ENCODE measurements at regions not wholly inside any gene's neighbourhood (a gene's known extent, or its start where the extent isn't known, plus 50 kb on each side); places are given as distances from the start of the nearest gene placed in this dataset.

DNA sequence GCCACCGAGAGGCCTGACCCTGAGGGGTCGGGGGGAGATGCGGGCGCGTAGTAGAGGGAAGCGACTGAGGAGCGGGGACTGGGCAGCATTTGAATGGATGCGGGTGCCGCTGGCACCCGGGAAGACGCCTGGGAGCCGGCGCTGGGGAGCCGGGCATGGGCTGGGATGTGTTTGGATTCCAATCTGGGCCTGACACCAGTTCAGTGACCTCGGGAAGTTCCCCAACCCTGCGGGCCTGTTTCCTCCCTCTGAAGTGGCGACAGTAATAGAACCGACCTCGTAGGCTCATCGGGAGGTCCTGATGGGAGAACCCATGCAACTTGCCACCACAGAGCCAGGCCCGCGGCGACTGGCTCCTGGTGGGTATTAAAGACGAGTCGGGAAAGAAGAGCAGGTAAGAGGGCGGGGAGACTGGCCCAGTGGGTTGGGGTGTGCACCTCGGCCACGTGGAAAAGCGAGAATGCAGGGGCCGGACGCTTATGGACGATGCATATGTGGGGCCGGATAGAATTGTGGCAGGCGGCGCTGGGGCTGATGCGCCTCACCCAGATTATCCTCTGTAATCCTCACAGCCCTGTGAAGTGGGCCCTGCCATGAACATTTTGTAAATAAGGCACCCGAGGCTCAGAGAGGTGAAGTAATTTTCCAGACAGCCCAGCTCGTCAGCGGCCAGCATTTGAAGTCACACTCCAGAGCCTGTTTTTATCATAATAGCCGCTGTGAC is 105.8 kb downstream of the SLC16A1 start:
- DNase-seq (ENCODE audit: low spot score) = no peak

DNA sequence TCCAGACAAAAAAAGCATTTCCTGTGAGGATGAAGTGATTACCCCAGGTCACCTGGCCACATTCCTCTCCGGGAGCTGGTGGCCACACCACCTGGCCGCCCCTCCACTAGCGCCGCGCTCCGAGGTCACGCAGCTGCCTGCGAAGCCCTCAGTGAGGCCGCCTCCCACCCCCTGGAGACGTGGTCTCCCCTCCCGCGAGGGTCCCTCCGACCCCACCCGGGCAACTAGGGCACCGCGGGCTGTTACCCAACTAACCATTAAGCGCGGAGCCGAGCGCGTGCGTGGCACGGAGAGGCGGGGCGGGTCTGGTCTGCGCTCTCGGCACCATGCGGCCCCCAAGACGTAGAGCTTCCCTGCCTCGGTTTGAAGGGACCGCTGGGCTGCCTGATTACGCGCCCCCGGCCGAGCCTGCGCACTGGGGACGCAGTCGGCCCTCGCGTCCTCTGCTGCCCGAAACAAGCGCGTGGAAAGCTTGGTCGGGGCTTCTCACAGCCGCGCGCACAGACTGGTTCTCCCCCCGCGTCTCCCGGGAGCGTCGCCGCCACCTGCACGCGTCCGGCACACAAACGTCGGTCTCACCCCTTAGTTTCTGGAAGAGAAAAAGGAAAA is 106.5 kb downstream of the SLC16A1 start:
- Histone ChIP-seq H3K36me3 (ENCODE audit: control insufficient read depth in 4 of 4, insufficient read depth in 3 of 4, low read depth in 1 of 4, low read length in 3 of 4) (no peaks in the 10 kb centered on the region), H3K9ac (ENCODE audit: low read depth in 1 of 2, low read length in 2 of 2) (no peak overlapping the region), H3K9me3 (ENCODE audit: control insufficient read depth in 4 of 4, low read length in 3 of 4) (no peaks in the 10 kb centered on the region), H3K4me1 (ENCODE audit: control insufficient read depth in 4 of 4, insufficient read depth in 4 of 4, low read length in 3 of 4) (peaks cover 4 to 12% (median 8%) of the 10 kb centered on the region in 4 donors), H3K4me3 (ENCODE audit: low read depth in 1 of 3, low read length in 3 of 3) (peak overlapping the region in 2 of 3 donors; percentile 50 to 53), H3K27me3 (ENCODE audit: control insufficient read depth in 4 of 4, insufficient read depth in 4 of 4, low read length in 3 of 4) (peaks cover 0 to 5% (median 0%) of the 10 kb centered on the region in 4 donors), H3K27ac (ENCODE audit: low read depth in 1 of 2, low read length in 2 of 2) (no peak overlapping the region)
- TF ChIP-seq JUND (IDR thresholded peaks at IDR 0.05) (no peak), TAF1 (conservative IDR thresholded peaks at IDR 0.05) (no peak), HNF4G (IDR thresholded peaks at IDR 0.05) (no peak), SP1 (IDR thresholded peaks at IDR 0.05) (no peak), FOXA2 (IDR thresholded peaks at IDR 0.05) (no peak)
- DNase-seq (ENCODE audit: low spot score) = no peak
- 3% methylated on average over 58 of the region's 58 CpGs for WGBS

More for the DNA sequence above, 105.8 kb downstream of the SLC16A1 start:
- Histone ChIP-seq H3K4me1 (ENCODE audit: control insufficient read depth in 4 of 4, insufficient read depth in 4 of 4, low read length in 3 of 4) (peaks cover 4 to 17% (median 8%) of the 10 kb centered on the region in 4 donors), H3K27me3 (ENCODE audit: control insufficient read depth in 4 of 4, insufficient read depth in 4 of 4, low read length in 3 of 4) (peaks cover 0 to 5% (median 0%) of the 10 kb centered on the region in 4 donors), H3K9me3 (ENCODE audit: control insufficient read depth in 4 of 4, low read length in 3 of 4) (no peaks in the 10 kb centered on the region), H3K36me3 (ENCODE audit: control insufficient read depth in 4 of 4, insufficient read depth in 3 of 4, low read depth in 1 of 4, low read length in 3 of 4) (no peaks in the 10 kb centered on the region), H3K27ac (ENCODE audit: low read depth in 1 of 2, low read length in 2 of 2) (no peak overlapping the region), H3K4me3 (ENCODE audit: low read depth in 1 of 3, low read length in 3 of 3) (peak overlapping the region in 2 of 3 donors; percentile 50 to 53), H3K9ac (ENCODE audit: low read depth in 1 of 2, low read length in 2 of 2) (no peak overlapping the region)
- 37% methylated on average over 40 of the region's 40 CpGs for WGBS
- peak in 1 of 2 donors; percentile 13 for TF ChIP-seq RXRA (IDR thresholded peaks at IDR 0.05)
- no peak for TF ChIP-seq MAX (IDR thresholded peaks at IDR 0.05)
- no peak for TF ChIP-seq RAD21 (IDR thresholded peaks at IDR 0.05)
- TF ChIP-seq GABPA (IDR thresholded peaks at IDR 0.05 in 1 of 2, conservative IDR thresholded peaks at IDR 0.05 in 1 of 2) = no peak
- no peak for TF ChIP-seq TAF1 (conservative IDR thresholded peaks at IDR 0.05)
- TF ChIP-seq, protein P1, sequence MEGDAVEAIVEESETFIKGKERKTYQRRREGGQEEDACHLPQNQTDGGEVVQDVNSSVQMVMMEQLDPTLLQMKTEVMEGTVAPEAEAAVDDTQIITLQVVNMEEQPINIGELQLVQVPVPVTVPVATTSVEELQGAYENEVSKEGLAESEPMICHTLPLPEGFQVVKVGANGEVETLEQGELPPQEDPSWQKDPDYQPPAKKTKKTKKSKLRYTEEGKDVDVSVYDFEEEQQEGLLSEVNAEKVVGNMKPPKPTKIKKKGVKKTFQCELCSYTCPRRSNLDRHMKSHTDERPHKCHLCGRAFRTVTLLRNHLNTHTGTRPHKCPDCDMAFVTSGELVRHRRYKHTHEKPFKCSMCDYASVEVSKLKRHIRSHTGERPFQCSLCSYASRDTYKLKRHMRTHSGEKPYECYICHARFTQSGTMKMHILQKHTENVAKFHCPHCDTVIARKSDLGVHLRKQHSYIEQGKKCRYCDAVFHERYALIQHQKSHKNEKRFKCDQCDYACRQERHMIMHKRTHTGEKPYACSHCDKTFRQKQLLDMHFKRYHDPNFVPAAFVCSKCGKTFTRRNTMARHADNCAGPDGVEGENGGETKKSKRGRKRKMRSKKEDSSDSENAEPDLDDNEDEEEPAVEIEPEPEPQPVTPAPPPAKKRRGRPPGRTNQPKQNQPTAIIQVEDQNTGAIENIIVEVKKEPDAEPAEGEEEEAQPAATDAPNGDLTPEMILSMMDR (IDR thresholded peaks at IDR 0.05; ENCODE audit: low read depth, low read length, missing input control) = no peak

GRCh38 chr1:112841825-112842224 is 114.2 kb downstream of the SLC16A1 start:
- H3K27me3 ChIP-seq (ENCODE audit: control insufficient read depth in 4 of 4, insufficient read depth in 4 of 4, low read length in 3 of 4) = no peaks in the 10 kb centered on the region
- H3K27ac ChIP-seq (ENCODE audit: low read depth in 1 of 2, low read length in 2 of 2) = no peak overlapping the region
- no peak overlapping the region for H3K9ac ChIP-seq (ENCODE audit: low read depth in 1 of 2, low read length in 2 of 2)
- no peak for DNase-seq (ENCODE audit: low spot score)
- H3K4me3 ChIP-seq (ENCODE audit: low read depth in 1 of 3, low read length in 3 of 3) = no peak overlapping the region
- WGBS = 76% methylated on average over 10 of the region's 10 CpGs
- no peaks in the 10 kb centered on the region for H3K36me3 ChIP-seq (ENCODE audit: control insufficient read depth in 4 of 4, insufficient read depth in 3 of 4, low read depth in 1 of 4, low read length in 3 of 4)
- TF ChIP-seq NR2F2 (IDR thresholded peaks at IDR 0.05) (no peak), FOXA2 (IDR thresholded peaks at IDR 0.05) (no peak), JUND (IDR thresholded peaks at IDR 0.05) (no peak), ZBTB33 (IDR thresholded peaks at IDR 0.05) (no peak)
- TF ChIP-seq, protein P1 (IDR thresholded peaks at IDR 0.05; ENCODE audit: low read depth, low read length, missing input control) = no peak
- H3K9me3 ChIP-seq (ENCODE audit: control insufficient read depth in 4 of 4, low read length in 3 of 4) = no peaks in the 10 kb centered on the region
- no peaks in the 10 kb centered on the region for H3K4me1 ChIP-seq (ENCODE audit: control insufficient read depth in 4 of 4, insufficient read depth in 4 of 4, low read length in 3 of 4)
